GM13976 (cell line): ENCODE measurements at regions not wholly inside any gene's neighbourhood (a gene's known extent, or its start where the extent isn't known, plus 50 kb on each side); places are given as distances from the start of the nearest gene placed in this dataset.
A peak's percentile ranks its signal among the peaks of the same experiment; 100 is the strongest.

ENCODE experiments used
- DNase-seq: peaks from one replicate; pipeline ENCODE4 v3.0.0; 2012; ENCODE audit warnings: low spot score
- in situ Hi-C: fragments of 300-500 bp; cut with MboI; formaldehyde crosslinking; loops from one replicate; pipeline ENCODE4 v1.12.0; 2022; ENCODE audit warnings: low sequenced_read_pairs, mixed read lengths, inconsistent platforms; ENCODE audit not compliant: unreplicated experiment
- TF ChIP-seq, protein P1 (sequence below): IDR thresholded peaks from 2 replicates; pipeline ENCODE4 v1.5.1; 2012; ENCODE audit warnings: borderline replicate concordance, mild to moderate bottlenecking; ENCODE audit not compliant: insufficient read depth; ENCODE audit errors: extremely low read depth, missing control alignments, control extremely low read depth

DNA sequence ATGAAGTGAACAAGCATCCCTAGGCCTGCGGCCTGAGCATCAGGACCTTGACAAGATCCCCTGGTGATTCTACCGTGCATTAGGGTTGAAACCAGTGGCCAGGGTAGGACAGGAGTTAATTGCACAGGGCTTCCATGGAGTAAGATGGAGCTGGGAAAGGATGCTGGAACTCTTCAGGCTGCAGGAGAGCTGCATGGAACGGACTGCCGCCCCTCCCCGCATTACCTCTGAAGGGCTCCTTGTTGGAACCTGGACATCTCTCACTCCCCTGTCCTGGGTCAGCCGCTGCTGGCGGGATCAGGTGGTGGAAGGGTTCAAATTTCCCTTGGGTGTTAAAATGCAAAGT is 156.6 kb upstream of the ID2 start:
- DNase-seq = no peak
- TF ChIP-seq, protein P1, sequence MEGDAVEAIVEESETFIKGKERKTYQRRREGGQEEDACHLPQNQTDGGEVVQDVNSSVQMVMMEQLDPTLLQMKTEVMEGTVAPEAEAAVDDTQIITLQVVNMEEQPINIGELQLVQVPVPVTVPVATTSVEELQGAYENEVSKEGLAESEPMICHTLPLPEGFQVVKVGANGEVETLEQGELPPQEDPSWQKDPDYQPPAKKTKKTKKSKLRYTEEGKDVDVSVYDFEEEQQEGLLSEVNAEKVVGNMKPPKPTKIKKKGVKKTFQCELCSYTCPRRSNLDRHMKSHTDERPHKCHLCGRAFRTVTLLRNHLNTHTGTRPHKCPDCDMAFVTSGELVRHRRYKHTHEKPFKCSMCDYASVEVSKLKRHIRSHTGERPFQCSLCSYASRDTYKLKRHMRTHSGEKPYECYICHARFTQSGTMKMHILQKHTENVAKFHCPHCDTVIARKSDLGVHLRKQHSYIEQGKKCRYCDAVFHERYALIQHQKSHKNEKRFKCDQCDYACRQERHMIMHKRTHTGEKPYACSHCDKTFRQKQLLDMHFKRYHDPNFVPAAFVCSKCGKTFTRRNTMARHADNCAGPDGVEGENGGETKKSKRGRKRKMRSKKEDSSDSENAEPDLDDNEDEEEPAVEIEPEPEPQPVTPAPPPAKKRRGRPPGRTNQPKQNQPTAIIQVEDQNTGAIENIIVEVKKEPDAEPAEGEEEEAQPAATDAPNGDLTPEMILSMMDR = no peak
- in situ Hi-C loops = loop anchor here (10.0 kb wide), 1 partner anchor 160 kb away; the partner anchor contains the start of gene ID2

DNA sequence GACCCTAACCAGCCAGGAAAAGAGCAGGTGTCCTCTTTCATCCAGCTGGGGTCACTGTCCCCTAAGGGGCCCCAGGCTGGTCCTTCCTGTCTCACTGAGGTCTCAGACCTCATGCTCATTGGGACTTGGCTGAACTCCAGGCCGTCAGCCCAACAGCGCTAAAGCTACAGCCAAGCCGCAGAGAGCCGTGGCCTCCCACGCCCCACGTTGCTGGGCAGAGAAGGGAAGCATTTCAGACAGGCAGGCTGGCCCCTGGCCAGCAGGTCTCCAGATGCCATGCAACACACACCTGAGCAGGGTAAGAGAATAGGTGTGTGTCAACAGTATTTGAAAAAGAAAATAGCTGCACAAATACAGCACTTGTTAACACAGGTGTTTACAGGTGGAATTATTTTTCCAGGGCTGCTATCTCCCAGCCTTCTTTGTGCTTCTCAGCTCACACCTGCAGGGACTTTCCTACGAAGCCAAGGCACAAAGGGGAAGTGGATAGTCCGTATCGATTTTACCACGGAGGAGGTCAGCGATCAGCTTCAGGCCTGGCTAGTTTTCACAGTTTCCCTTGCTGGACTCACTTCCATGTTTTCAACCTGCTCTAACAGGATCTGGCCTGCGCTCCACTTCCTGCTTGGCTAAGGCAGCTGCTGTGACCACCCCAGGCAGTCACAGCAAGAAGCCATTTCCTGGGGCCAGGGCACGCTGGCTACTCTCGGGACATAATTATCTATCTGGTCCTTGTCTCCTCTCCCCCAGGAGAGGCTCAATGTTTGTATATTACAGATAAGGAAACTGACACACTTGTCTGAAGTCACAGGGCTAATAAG is 156.1 kb upstream of the ID2 start:
- TF ChIP-seq, protein P1 = peak; percentile 48

DNA sequence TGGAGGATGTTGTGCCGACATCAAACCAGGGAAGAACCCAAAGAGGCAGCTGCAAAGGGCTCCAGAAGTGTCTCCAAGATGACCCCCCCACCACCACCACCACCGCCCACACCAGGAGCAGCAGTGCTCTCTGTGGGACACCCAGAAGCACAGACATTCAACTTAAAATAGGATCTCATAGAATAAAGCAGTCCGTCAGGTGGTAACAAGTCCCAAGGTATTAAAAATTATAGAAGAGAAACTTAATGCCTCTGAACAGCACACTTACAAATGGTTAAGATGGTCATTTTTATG is 155.5 kb upstream of the ID2 start:
- TF ChIP-seq, protein P1 = no peak
- in situ Hi-C loops = loop anchor here (10.0 kb wide), 1 partner anchor 158 kb away; the partner anchor contains the start of gene ID2
- no peak for DNase-seq

More for the DNA sequence above, 156.1 kb upstream of the ID2 start:
- DNase-seq = peak; percentile 87
- in situ Hi-C loops = loop anchor here (10.0 kb wide), 1 partner anchor 159 kb away; the partner anchor contains the start of gene ID2

DNA sequence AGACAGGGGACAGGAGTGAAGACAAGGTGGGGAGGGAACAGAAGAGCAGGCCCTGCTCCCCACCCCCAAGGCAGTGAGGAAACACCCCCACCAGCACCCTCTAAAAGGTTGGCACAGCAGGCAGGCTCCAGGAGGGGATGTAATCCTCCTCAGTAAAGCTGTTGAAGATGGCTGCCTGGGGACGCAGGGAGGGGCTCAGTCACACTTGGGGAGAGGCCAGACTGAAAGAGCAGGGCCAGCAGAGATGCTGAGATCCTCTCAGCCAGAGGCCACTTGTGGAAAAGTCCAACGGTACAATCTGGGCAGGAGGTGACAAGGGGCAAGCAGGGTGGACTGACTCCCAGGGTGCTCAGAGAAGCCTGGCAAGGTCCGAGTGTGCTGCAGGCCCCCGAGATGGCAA is 154.8 kb upstream of the ID2 start:
- DNase-seq = no peak
- in situ Hi-C loops = loop anchor here (10.0 kb wide), 1 partner anchor 158 kb away; the partner anchor contains the start of gene ID2
- TF ChIP-seq, protein P1 = no peak

DNA sequence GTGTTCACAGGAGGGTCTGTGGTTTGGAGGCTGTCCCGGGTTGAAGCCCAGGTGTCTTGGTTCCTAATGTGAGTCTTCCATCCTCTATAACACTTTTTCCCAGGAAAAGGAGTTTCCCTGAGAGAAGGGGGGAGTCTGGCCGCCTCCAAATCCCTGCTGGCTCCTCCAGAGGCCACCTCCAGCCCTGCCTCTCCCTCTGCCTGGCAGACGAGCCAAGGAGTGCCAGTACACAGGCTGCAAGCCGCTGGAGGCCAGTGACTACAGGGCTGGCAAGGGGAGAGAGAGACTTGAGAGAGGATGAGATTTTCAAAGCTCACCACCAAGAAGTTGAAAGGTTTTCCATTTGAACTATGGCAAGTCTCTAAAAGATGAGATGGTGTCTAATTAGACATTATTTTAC is 154.2 kb upstream of the ID2 start:
- in situ Hi-C loops = loop anchor here (10.0 kb wide), 1 partner anchor 157 kb away; the partner anchor contains the start of gene ID2
- TF ChIP-seq, protein P1 = no peak
- no peak for DNase-seq

DNA sequence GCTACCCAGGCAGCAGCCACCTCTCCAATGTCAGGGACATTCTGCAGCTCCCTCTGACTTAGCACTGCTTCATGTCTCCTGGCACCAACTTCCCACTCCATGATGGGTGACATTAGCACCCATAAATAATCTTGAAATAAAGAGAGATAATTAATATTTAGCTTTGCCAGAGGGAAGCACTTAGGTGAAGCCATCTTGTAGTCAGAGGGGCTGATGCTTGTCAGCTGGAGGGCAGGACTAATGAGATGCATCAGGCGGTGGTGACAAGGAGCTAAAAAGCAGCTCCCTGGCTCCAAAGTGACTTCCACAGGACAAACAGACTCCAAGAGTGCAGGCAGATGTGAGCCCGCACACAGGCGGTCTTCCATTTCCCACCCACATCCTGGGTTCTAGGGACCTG is 153.0 kb upstream of the ID2 start:
- in situ Hi-C loops = loop anchor here (10.0 kb wide), 1 partner anchor 156 kb away; the partner anchor contains the start of gene ID2
- TF ChIP-seq, protein P1 = no peak
- DNase-seq = no peak
